ENCODE measurements at regions not wholly inside any gene's neighbourhood (a gene's known extent, or its start where the extent isn't known, plus 50 kb on each side); places are given as distances from the start of the nearest gene placed in this dataset.

DNA sequence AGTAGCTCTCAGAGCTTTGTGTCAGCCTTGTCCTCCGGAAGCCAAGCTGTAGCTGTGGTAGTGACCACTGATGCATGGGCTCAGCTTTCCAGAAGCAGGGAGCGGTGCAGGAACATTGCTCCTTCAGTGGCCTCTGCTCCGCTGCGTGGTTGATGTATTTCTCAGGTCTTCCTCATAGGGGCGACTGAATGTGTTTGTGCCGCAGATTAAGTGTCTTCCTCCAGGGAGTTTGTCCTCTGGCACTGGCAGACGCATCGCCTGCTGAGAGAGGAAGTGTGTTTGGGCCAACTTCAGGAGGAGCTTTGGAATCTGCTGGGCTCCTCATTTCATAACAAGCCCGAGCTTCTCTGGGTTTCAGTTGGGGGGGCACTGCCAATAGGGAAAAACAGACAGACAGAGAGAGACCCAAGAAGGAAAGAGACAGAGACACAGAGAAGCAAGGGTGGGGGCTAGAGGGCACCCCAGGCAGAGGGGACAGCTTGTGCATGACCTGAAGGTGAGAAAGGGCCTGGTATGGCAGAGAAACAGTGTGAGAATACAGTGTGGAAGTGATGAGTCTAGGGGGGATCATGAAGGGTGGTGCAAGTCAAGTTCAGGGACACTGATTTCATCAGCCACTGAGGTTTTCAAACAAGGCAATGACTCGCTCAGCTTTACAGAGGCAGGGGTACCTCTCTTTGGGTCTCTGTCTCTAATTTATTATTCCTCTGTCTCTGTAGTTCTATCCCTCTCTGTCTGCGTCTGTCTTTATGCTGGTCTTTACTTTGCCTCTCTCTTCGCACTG, 69.4 kb upstream of the PRIMA1 start (continued):
- TF ChIP-seq ZNF224 (CRISPR knock-in tag; IDR thresholded peaks at IDR 0.05): no peak
- TF ChIP-seq HNRNPH1 (optimal IDR thresholded peaks at IDR 0.05; ENCODE audit: low read depth, low read length): no peak
- no peak for TF ChIP-seq LEF1 (IDR thresholded peaks at IDR 0.05)

DNA sequence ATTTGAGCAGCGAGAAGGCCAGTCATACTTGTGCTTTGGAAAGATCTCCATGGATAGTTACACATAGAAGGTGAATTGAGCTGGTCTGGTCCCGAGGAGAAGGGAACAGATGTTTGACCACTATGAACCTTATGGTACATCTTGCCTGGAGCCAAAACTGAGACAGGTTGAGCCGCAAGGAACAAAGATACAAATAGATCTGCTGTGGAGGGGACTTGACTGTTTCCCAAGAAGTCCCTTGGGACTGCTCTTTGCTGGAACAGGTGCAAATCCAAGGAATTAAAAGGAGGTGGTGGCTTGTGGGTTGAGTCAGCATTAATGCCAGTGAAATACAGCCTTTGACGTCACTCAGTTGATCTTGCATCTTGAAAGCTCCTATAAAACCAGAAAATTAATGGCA, 68.8 kb upstream of the PRIMA1 start:
- CTCF ChIA-PET (ENCODE audit: low intra/inter-chr PET ratio): no interaction called here
- Histone ChIP-seq H3K4me2 (ENCODE audit: insufficient read depth, low read length) (no peak overlapping the region), H3K9me1 (ENCODE audit: control insufficient read depth, insufficient read depth, low read length) (no peaks in the 10 kb centered on the region), H3K27ac (ENCODE audit: extremely low read depth, low read depth, low read length) (no peak overlapping the region), H4K20me1 (replicated peaks; ENCODE audit: control insufficient read depth, insufficient read depth, low read length) (no peaks in the 10 kb centered on the region), H3K4me1 (replicated peaks in 1 of 2; ENCODE audit: control insufficient read depth in 2 of 2, insufficient read depth in 2 of 2, low read length in 2 of 2) (no peaks in the 10 kb centered on the region), H3K27me3 (ENCODE audit: control insufficient read depth in 2 of 2, insufficient read depth in 2 of 2, low read length in 2 of 2) (peaks cover 0 to 18% of the 10 kb centered on the region in 2 experiments; a peak in 2 of 5 replicates), H2AFZ (ENCODE audit: low read depth, low read length) (no peak overlapping the region), H3K79me2 (ENCODE audit: control insufficient read depth, insufficient read depth, low read length) (no peaks in the 10 kb centered on the region), H3K9me3 (replicated peaks; ENCODE audit: control insufficient read depth, insufficient read depth, low read depth, low read length) (no peaks in the 10 kb centered on the region), H3K4me3 (no peak overlapping the region), H3K36me3 (ENCODE audit: control insufficient read depth, insufficient read depth, low read length) (no peaks in the 10 kb centered on the region), H3K9ac (ENCODE audit: insufficient read depth in 1 of 2, low read depth in 2 of 2, low read length in 2 of 2) (no peak overlapping the region)
- POLR2A ChIA-PET: no interaction called here
- ATAC-seq (no peak), FAIRE-seq (no peak), DNase-seq (ENCODE audit: extremely low read depth in 1 of 4, low spot score in 3 of 4) (no peak)
- WGBS (ENCODE audit: insufficient coverage, low coverage, missing lambda C conversion rate): 0% methylated on average over 4 of the region's 4 CpGs
- no TSS peak for BruUV-seq (replicated peaks)
- in situ Hi-C loops (cut with MboI) (no loop called here), intact Hi-C loops (cut with micrococcal nuclease) (no loop called here)
- no peak for TF ChIP-seq ZBTB17 (CRISPR knock-in tag; IDR thresholded peaks at IDR 0.05)
- no peak for TF ChIP-seq MTF1 (CRISPR knock-in tag; IDR thresholded peaks at IDR 0.05; ENCODE audit: borderline replicate concordance)
- TF ChIP-seq, protein P1, sequence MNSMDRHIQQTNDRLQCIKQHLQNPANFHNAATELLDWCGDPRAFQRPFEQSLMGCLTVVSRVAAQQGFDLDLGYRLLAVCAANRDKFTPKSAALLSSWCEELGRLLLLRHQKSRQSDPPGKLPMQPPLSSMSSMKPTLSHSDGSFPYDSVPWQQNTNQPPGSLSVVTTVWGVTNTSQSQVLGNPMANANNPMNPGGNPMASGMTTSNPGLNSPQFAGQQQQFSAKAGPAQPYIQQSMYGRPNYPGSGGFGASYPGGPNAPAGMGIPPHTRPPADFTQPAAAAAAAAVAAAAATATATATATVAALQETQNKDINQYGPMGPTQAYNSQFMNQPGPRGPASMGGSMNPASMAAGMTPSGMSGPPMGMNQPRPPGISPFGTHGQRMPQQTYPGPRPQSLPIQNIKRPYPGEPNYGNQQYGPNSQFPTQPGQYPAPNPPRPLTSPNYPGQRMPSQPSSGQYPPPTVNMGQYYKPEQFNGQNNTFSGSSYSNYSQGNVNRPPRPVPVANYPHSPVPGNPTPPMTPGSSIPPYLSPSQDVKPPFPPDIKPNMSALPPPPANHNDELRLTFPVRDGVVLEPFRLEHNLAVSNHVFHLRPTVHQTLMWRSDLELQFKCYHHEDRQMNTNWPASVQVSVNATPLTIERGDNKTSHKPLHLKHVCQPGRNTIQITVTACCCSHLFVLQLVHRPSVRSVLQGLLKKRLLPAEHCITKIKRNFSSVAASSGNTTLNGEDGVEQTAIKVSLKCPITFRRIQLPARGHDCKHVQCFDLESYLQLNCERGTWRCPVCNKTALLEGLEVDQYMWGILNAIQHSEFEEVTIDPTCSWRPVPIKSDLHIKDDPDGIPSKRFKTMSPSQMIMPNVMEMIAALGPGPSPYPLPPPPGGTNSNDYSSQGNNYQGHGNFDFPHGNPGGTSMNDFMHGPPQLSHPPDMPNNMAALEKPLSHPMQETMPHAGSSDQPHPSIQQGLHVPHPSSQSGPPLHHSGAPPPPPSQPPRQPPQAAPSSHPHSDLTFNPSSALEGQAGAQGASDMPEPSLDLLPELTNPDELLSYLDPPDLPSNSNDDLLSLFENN (IDR thresholded peaks at IDR 0.05; ENCODE audit: low read depth in 2 of 2, low read length in 2 of 2): no peak
- TF ChIP-seq SMAD3 (CRISPR knock-in tag; conservative IDR thresholded peaks at IDR 0.05): no peak
- TF ChIP-seq NFYB (IDR thresholded peaks at IDR 0.05; ENCODE audit: extremely low read depth, insufficient read length): no peak
- no peak for TF ChIP-seq CTBP1 (IDR thresholded peaks at IDR 0.05; ENCODE audit: borderline replicate concordance)
- TF ChIP-seq CHD1 (IDR thresholded peaks at IDR 0.05; ENCODE audit: low read length): no peak
- no peak for TF ChIP-seq ELF4 (CRISPR knock-in tag; IDR thresholded peaks at IDR 0.05)
- no peak for TF ChIP-seq IFI16 (CRISPR knock-in tag; IDR thresholded peaks at IDR 0.05)

Measured in K562 (cell line).